HG03342 (cell line): ENCODE measurements at regions not wholly inside any gene's neighbourhood (a gene's known extent, or its start where the extent isn't known, plus 50 kb on each side); places are given as distances from the start of the nearest gene placed in this dataset.

Experiments used
- ATAC-seq: cut with Tn5 transposase; IDR thresholded peaks from one replicate; pipeline ENCODE4 v1.9.1; 2021; ENCODE audit warnings: mild to moderate bottlenecking, moderate library complexity; ENCODE audit not compliant: unreplicated experiment

GRCh38 chr2:19045151-19045550 is 313.3 kb downstream of the OSR1 start:
- ATAC-seq, result no peak

GRCh38 chr2:19043893-19044292 is 314.5 kb downstream of the OSR1 start:
- no peak for ATAC-seq

- ATAC-seq, result no peak
Measured at GRCh38 chr2:19041434-19042041, 316.9 kb downstream of the OSR1 start.

GRCh38 chr2:19038071-19039015 is 320.1 kb downstream of the OSR1 start:
- ATAC-seq, result no peak

GRCh38 chr2:19036091-19036490 is 322.3 kb downstream of the OSR1 start:
- ATAC-seq, result no peak

GRCh38 chr2:19035238-19035637 is 323.2 kb downstream of the OSR1 start:
- ATAC-seq, result no peak

- no peak for ATAC-seq
Measured at GRCh38 chr2:19033240-19033639, 325.2 kb downstream of the OSR1 start.

- ATAC-seq, result no peak
Measured at GRCh38 chr2:19031642-19032041, 326.8 kb downstream of the OSR1 start.

GRCh38 chr2:19029655-19030054 is 328.8 kb downstream of the OSR1 start:
- ATAC-seq, result no peak

- no peak for ATAC-seq
Measured at GRCh38 chr2:19028587-19029375, 329.6 kb downstream of the OSR1 start.

GRCh38 chr2:19027626-19028025 is 330.8 kb downstream of the OSR1 start:
- ATAC-seq, result no peak

- no peak for ATAC-seq
Measured at GRCh38 chr2:19026261-19026660, 332.2 kb downstream of the OSR1 start.

GRCh38 chr2:19022334-19022733 is 336.1 kb downstream of the OSR1 start:
- ATAC-seq, result no peak

- ATAC-seq, result no peak
Measured at GRCh38 chr2:19021721-19022120, 336.7 kb downstream of the OSR1 start.

- no peak for ATAC-seq
Measured at GRCh38 chr2:19021100-19021476, 337.3 kb downstream of the OSR1 start.

GRCh38 chr2:19020144-19021099 is 338.0 kb downstream of the OSR1 start:
- ATAC-seq, result no peak

- no peak for ATAC-seq
Measured at GRCh38 chr2:19009510-19009909, 348.9 kb downstream of the OSR1 start.

GRCh38 chr2:19003554-19003953 is 354.9 kb downstream of the OSR1 start:
- ATAC-seq, result no peak

GRCh38 chr2:19000776-19001175 is 357.6 kb downstream of the OSR1 start:
- no peak for ATAC-seq

- ATAC-seq, result no peak
Measured at GRCh38 chr2:18999198-18999597, 359.2 kb downstream of the OSR1 start.
